ENCODE measurements at regions not wholly inside any gene's neighbourhood (a gene's known extent, or its start where the extent isn't known, plus 50 kb on each side); places are given as distances from the start of the nearest gene placed in this dataset.

DNA sequence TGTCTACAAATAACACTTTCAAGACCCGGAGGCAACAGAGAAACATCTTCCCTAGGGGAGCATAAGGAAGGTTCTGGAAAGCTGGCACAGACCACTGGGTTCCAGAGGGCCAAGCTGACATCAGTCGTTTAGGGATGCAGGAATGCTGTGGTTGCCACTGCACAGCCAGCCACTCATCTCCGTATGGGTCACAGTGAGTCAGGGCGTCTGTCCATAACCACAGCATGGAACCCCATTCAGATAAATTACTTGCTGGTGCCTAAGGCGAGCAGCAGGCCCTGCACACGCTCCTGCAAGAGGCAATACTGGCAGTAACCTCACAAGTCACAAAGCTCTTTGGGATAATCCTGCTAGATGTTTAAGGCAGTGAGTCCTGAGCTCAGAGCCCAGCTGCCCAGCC, 140.9 kb upstream of the UBL3 start:
- TF ChIP-seq CTCF (conservative IDR thresholded peaks at IDR 0.05; ENCODE audit: low read depth, low read length) (no peak), EZH2 (IDR thresholded peaks at IDR 0.05; ENCODE audit: borderline replicate concordance, low read depth, low read length, poor library complexity, severe bottlenecking) (no peak)
